HEK293 (cell line): ENCODE measurements at regions not wholly inside any gene's neighbourhood (a gene's known extent, or its start where the extent isn't known, plus 50 kb on each side); places are given as distances from the start of the nearest gene placed in this dataset.

Experiments used
- CTCF ChIA-PET: fragments of 350-600 bp; formaldehyde crosslinking; extraction: SDS; loops from one replicate; lab custom pipeline; 2021; ENCODE audit warnings: antibody characterized with exemption; lab: Yijun Ruan, JAX
- POLR2A ChIA-PET: fragments of 300-600 bp; formaldehyde crosslinking; extraction: SDS; loops from one replicate; lab custom pipeline; 2020; ENCODE audit warnings: antibody characterized with exemption, inconsistent platforms; lab: Yijun Ruan, JAX
- H3K27ac ChIP-seq: fragments of 200-500 bp; sonication (Bioruptor generic); 2 replicates; pipeline ENCODE4 v1.5.1; 2014; ENCODE audit warnings: low read depth, low read length, control low read depth, inconsistent platforms; ENCODE audit errors: extremely low read depth
- H3K36me3 ChIP-seq, 2 experiments: fragments of 200-500 bp in 1 of 2; sonication (Bioruptor generic) in 1 of 2; 1 replicate in 1 of 2; 2 replicates in 1 of 2; pipeline ENCODE4 v1.5.1; 2014 to 2017; ENCODE audit warnings: inconsistent platforms in 2 of 2, low read length in 2 of 2; ENCODE audit not compliant: control insufficient read depth in 2 of 2, insufficient read depth in 1 of 2
- H3K4me1 ChIP-seq: fragments of 200-500 bp; sonication (Bioruptor generic); 2 replicates; pipeline ENCODE4 v1.5.1; 2014; ENCODE audit warnings: mild to moderate bottlenecking, low read length, inconsistent platforms; ENCODE audit not compliant: control insufficient read depth, insufficient read depth
- H3K4me3 ChIP-seq: 2 replicates; pipeline ENCODE4 v1.5.1; 2011; ENCODE audit warnings: low read depth, mild to moderate bottlenecking, control low read depth, low read length, moderate library complexity
- H3K9me3 ChIP-seq: fragments of 200-500 bp; sonication (Bioruptor generic); 2 replicates; pipeline ENCODE4 v1.5.1; 2014; ENCODE audit warnings: low read depth, low read length, inconsistent platforms; ENCODE audit not compliant: control insufficient read depth, insufficient read depth
- BCL11B ChIP-seq: fragments of 450-650 bp; formaldehyde crosslinking; IDR thresholded peaks from 2 replicates; pipeline ENCODE4 v1.5.1; 2016; ENCODE audit warnings: low read depth, missing biosample characterization, missing genetic modification characterization
- HOXA7 ChIP-seq: sonication (generic); formaldehyde crosslinking; IDR thresholded peaks from 2 replicates; pipeline ENCODE4 v1.8.1; 2022; ENCODE audit warnings: missing genetic modification reagents, borderline replicate concordance
- KLF1 ChIP-seq: fragments of 450-650 bp; formaldehyde crosslinking; IDR thresholded peaks from 2 replicates; pipeline ENCODE4 v1.5.1; 2016; ENCODE audit warnings: missing biosample characterization, missing genetic modification characterization
- ZBTB1 ChIP-seq: fragments of 450-650 bp; formaldehyde crosslinking; IDR thresholded peaks from 2 replicates; pipeline ENCODE4 v1.5.1; 2016; ENCODE audit warnings: missing biosample characterization, missing genetic modification characterization
- ZFP37 ChIP-seq: fragments of 450-650 bp; formaldehyde crosslinking; IDR thresholded peaks from 2 replicates; pipeline ENCODE4 v1.5.1; 2016; ENCODE audit warnings: missing biosample characterization, missing genetic modification characterization
- ZNF148 ChIP-seq: fragments of 450-650 bp; formaldehyde crosslinking; IDR thresholded peaks from 2 replicates; pipeline ENCODE4 v1.5.0; 2017; ENCODE audit warnings: missing biosample characterization, missing genetic modification characterization, borderline replicate concordance
- ZNF184 ChIP-seq: fragments of 450-650 bp; IDR thresholded peaks from 2 replicates; pipeline ENCODE4 v1.5.1; 2018; ENCODE audit warnings: missing biosample characterization, mild to moderate bottlenecking, missing genetic modification characterization
- ZNF202 ChIP-seq: fragments of 450-650 bp; formaldehyde crosslinking; IDR thresholded peaks from 2 replicates; pipeline ENCODE4 v1.5.1; 2016; ENCODE audit warnings: missing biosample characterization, missing genetic modification characterization, borderline replicate concordance
- ZNF223 ChIP-seq: fragments of 450-650 bp; formaldehyde crosslinking; IDR thresholded peaks from 2 replicates; pipeline ENCODE4 v1.5.1; 2016; ENCODE audit warnings: missing biosample characterization, missing genetic modification characterization
- ZNF239 ChIP-seq: fragments of 450-650 bp; formaldehyde crosslinking; IDR thresholded peaks from 2 replicates; pipeline ENCODE4 v1.5.1; 2016; ENCODE audit warnings: missing biosample characterization, missing genetic modification characterization
- ZNF362 ChIP-seq: fragments of 450-650 bp; formaldehyde crosslinking; IDR thresholded peaks from 2 replicates; pipeline ENCODE4 v1.5.1; 2016; ENCODE audit warnings: missing biosample characterization, missing genetic modification characterization
- ZNF394 ChIP-seq: fragments of 450-650 bp; formaldehyde crosslinking; IDR thresholded peaks from 2 replicates; pipeline ENCODE4 v1.5.1; 2016; ENCODE audit warnings: missing biosample characterization, missing genetic modification characterization, mild to moderate bottlenecking, moderate library complexity, borderline replicate concordance
- ZNF416 ChIP-seq: fragments of 450-650 bp; formaldehyde crosslinking; IDR thresholded peaks from 2 replicates; pipeline ENCODE4 v1.5.1; 2016; ENCODE audit warnings: missing biosample characterization, missing genetic modification characterization
- ZNF488 ChIP-seq: fragments of 450-650 bp; formaldehyde crosslinking; IDR thresholded peaks from 2 replicates; pipeline ENCODE4 v1.5.1; 2016; ENCODE audit warnings: missing biosample characterization, missing genetic modification characterization
- ZNF518A ChIP-seq: fragments of 450-650 bp; formaldehyde crosslinking; conservative IDR thresholded peaks from 2 replicates; pipeline ENCODE4 v1.5.1; 2016; ENCODE audit warnings: low read depth, missing biosample characterization, missing genetic modification characterization
- ZNF645 ChIP-seq: fragments of 450-650 bp; formaldehyde crosslinking; IDR thresholded peaks from 2 replicates; pipeline ENCODE4; 2016; ENCODE audit warnings: missing biosample characterization, missing genetic modification characterization
- ZNF660 ChIP-seq: fragments of 450-650 bp; IDR thresholded peaks from 2 replicates; pipeline ENCODE4 v1.5.1; 2018; ENCODE audit warnings: missing biosample characterization, mild to moderate bottlenecking, missing genetic modification characterization
- ZNF701 ChIP-seq: fragments of 450-650 bp; formaldehyde crosslinking; IDR thresholded peaks from 2 replicates; pipeline ENCODE4 v1.5.1; 2016; ENCODE audit warnings: missing biosample characterization, missing genetic modification characterization
- ZSCAN5A ChIP-seq: fragments of 450-650 bp; formaldehyde crosslinking; IDR thresholded peaks from 2 replicates; pipeline ENCODE4 v1.5.1; 2016; ENCODE audit warnings: missing biosample characterization, missing genetic modification characterization
- ZXDB ChIP-seq: fragments of 450-650 bp; formaldehyde crosslinking; IDR thresholded peaks from 2 replicates; pipeline ENCODE4 v1.5.1; 2016; ENCODE audit warnings: missing biosample characterization, missing genetic modification characterization

GRCh38 chr10:44044549-44044948 is 340.3 kb downstream of the CXCL12 start:
- Histone ChIP-seq H3K9me3 (no peaks in the 10 kb centered on the region), H3K4me3 (no peak overlapping the region), H3K4me1 (no peaks in the 10 kb centered on the region), H3K27ac (no peak overlapping the region), H3K36me3 (no peaks in the 10 kb centered on the region)
- POLR2A ChIA-PET: no interaction called here
- no peak for TF ChIP-seq ZNF184 (tag by site-specific recombination)
- TF ChIP-seq KLF1 (tag by site-specific recombination): no peak
- no peak for TF ChIP-seq ZNF660 (tag by site-specific recombination)
- TF ChIP-seq ZSCAN5A (tag by site-specific recombination): no peak
- no peak for TF ChIP-seq ZNF148 (tag by site-specific recombination)
- no peak for TF ChIP-seq ZNF645
- TF ChIP-seq ZNF488 (tag by site-specific recombination): no peak
- TF ChIP-seq ZFP37 (tag by site-specific recombination): no peak
- TF ChIP-seq ZNF394 (tag by site-specific recombination): no peak
- TF ChIP-seq ZNF202: no peak
- TF ChIP-seq ZBTB1: no peak
- no peak for TF ChIP-seq ZNF362 (tag by site-specific recombination)
- TF ChIP-seq BCL11B: no peak
- TF ChIP-seq ZNF239 (tag by site-specific recombination): no peak
- TF ChIP-seq ZNF701 (tag by site-specific recombination): no peak
- no peak for TF ChIP-seq ZXDB
- TF ChIP-seq ZNF416: no peak
- no peak for TF ChIP-seq HOXA7 (CRISPR knock-in tag)
- no peak for TF ChIP-seq ZNF518A (tag by site-specific recombination)
- TF ChIP-seq ZNF223: no peak
- CTCF ChIA-PET: no interaction called here
